B cell (primary cell): ENCODE measurements at regions not wholly inside any gene's neighbourhood (a gene's known extent, or its start where the extent isn't known, plus 50 kb on each side); places are given as distances from the start of the nearest gene placed in this dataset.

Experiments
- EZH2 ChIP-seq: IDR thresholded peaks from 2 replicates; pipeline ENCODE4 v1.6.1; 2012; ENCODE audit warnings: borderline replicate concordance, low read depth, mild to moderate bottlenecking, moderate library complexity, low read length; ENCODE audit not compliant: insufficient read depth, poor library complexity, severe bottlenecking
- TF ChIP-seq, protein P1 (sequence below): fragments of 200-600 bp; IDR thresholded peaks from one replicate; pipeline ENCODE4 v1.8.0; 2022; ENCODE audit warnings: antibody characterized with exemption, mild to moderate bottlenecking

DNA sequence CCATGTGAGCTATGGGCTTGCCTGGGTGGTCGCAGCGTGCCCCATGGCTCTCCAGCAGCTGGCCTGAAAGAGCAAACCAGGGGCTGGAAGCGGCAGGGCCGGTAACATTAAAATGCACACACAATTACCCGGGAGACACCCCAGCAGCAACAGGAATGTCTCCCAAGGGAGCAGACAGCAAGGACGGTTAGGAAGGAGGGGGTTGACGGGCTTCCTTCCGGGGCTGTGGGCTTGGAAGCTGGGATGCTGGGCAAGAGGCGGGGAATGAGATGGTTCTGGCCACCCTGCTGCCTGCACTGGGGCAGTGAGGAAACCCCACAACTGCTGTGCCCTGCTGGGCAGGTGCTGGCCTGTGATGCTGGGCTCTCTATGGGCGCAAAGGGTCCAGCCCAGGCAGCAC lies 71.8 kb upstream of the ADAMTS2 start:
- TF ChIP-seq, protein P1, sequence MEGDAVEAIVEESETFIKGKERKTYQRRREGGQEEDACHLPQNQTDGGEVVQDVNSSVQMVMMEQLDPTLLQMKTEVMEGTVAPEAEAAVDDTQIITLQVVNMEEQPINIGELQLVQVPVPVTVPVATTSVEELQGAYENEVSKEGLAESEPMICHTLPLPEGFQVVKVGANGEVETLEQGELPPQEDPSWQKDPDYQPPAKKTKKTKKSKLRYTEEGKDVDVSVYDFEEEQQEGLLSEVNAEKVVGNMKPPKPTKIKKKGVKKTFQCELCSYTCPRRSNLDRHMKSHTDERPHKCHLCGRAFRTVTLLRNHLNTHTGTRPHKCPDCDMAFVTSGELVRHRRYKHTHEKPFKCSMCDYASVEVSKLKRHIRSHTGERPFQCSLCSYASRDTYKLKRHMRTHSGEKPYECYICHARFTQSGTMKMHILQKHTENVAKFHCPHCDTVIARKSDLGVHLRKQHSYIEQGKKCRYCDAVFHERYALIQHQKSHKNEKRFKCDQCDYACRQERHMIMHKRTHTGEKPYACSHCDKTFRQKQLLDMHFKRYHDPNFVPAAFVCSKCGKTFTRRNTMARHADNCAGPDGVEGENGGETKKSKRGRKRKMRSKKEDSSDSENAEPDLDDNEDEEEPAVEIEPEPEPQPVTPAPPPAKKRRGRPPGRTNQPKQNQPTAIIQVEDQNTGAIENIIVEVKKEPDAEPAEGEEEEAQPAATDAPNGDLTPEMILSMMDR: no peak
- no peak for TF ChIP-seq EZH2
